GM18870 (cell line): ENCODE measurements at regions not wholly inside any gene's neighbourhood (a gene's known extent, or its start where the extent isn't known, plus 50 kb on each side); places are given as distances from the start of the nearest gene placed in this dataset.
"Not testable (repeated sequence)": the region's sequence is repeated elsewhere in the genome, so short reads cannot be mapped to it uniquely, and the experiment has no call there.

ENCODE experiments used
- ATAC-seq: cut with Tn5 transposase; IDR thresholded peaks from one replicate; pipeline ENCODE4 v1.9.1; 2021; ENCODE audit warnings: moderate library complexity; ENCODE audit not compliant: unreplicated experiment

GRCh38 chr6:144471986-144472385 is 186.9 kb downstream of the UTRN start:
- no peak for ATAC-seq

- ATAC-seq, result no peak
Observed at GRCh38 chr6:144474290-144474689, 189.2 kb downstream of the UTRN start.

GRCh38 chr6:144474904-144475303 is 189.8 kb downstream of the UTRN start:
- ATAC-seq, result no peak

GRCh38 chr6:144475411-144475810 is 190.3 kb downstream of the UTRN start:
- ATAC-seq, result no peak

GRCh38 chr6:144476286-144476685 is 191.2 kb downstream of the UTRN start:
- no peak for ATAC-seq

GRCh38 chr6:144477396-144477795 is 192.3 kb downstream of the UTRN start:
- no peak for ATAC-seq

- ATAC-seq, result no peak
Observed at GRCh38 chr6:144477856-144478255, 192.7 kb downstream of the UTRN start.

GRCh38 chr6:144478483-144478882 is 193.3 kb downstream of the UTRN start:
- ATAC-seq, result no peak

- no peak for ATAC-seq
Observed at GRCh38 chr6:144479991-144480390, 194.9 kb downstream of the UTRN start.

- no peak for ATAC-seq
Observed at GRCh38 chr6:144480473-144480872, 195.3 kb downstream of the UTRN start.

GRCh38 chr6:144481527-144481926 is 196.4 kb downstream of the UTRN start:
- no peak for ATAC-seq

GRCh38 chr6:144482142-144482541 is 197.0 kb downstream of the UTRN start:
- ATAC-seq, result peak; percentile 75

- no peak for ATAC-seq
Observed at GRCh38 chr6:144485531-144485930, 200.4 kb downstream of the UTRN start.

GRCh38 chr6:144488590-144488989 is 203.5 kb downstream of the UTRN start:
- ATAC-seq, result no peak

GRCh38 chr6:144493035-144493910 is 208.1 kb downstream of the UTRN start:
- ATAC-seq, result no peak

- ATAC-seq, result not testable (repeated sequence)
Observed at GRCh38 chr6:144495076-144495475, 209.9 kb downstream of the UTRN start.

- no peak for ATAC-seq
Observed at GRCh38 chr6:144497650-144498049, 212.5 kb downstream of the UTRN start.

GRCh38 chr6:144500892-144501291 is 215.8 kb downstream of the UTRN start:
- no peak for ATAC-seq

GRCh38 chr6:144505214-144505613 is 220.1 kb downstream of the UTRN start:
- ATAC-seq, result not testable (repeated sequence)

GRCh38 chr6:144506051-144506450 is 220.9 kb downstream of the UTRN start:
- ATAC-seq, result not testable (repeated sequence)

GRCh38 chr6:144507772-144508312 is 222.7 kb downstream of the UTRN start:
- not testable (repeated sequence) for ATAC-seq

- no peak for ATAC-seq
Observed at GRCh38 chr6:144510859-144511258, 225.7 kb downstream of the UTRN start.
